Amniotic epithelial cell (primary cell): ENCODE measurements at regions not wholly inside any gene's neighbourhood (a gene's known extent, or its start where the extent isn't known, plus 50 kb on each side); places are given as distances from the start of the nearest gene placed in this dataset.

Source experiments
- DNase-seq: peaks from one replicate; pipeline ENCODE4 v3.0.0-alpha.2; 2010; ENCODE audit warnings: low read depth

GRCh38 chr1:81330111-81330510 is 470.6 kb upstream of the ADGRL2 start:
- DNase-seq = no peak

GRCh38 chr1:81329041-81329440 is 471.7 kb upstream of the ADGRL2 start:
- no peak for DNase-seq

GRCh38 chr1:81327743-81328142 is 473.0 kb upstream of the ADGRL2 start:
- no peak for DNase-seq

GRCh38 chr1:81327103-81327710 is 473.5 kb upstream of the ADGRL2 start:
- DNase-seq = no peak

GRCh38 chr1:81326212-81326611 is 474.5 kb upstream of the ADGRL2 start:
- DNase-seq = no peak

- DNase-seq = no peak
These were observed 475.3 kb upstream of the ADGRL2 start for GRCh38 chr1:81325397-81325796.

- DNase-seq = no peak
These were observed 476.9 kb upstream of the ADGRL2 start for GRCh38 chr1:81323862-81324261.

GRCh38 chr1:81317191-81317590 is 483.5 kb upstream of the ADGRL2 start:
- no peak for DNase-seq

- DNase-seq = no peak
These were observed 486.1 kb upstream of the ADGRL2 start for GRCh38 chr1:81314513-81315233.

- no peak for DNase-seq
These were observed 487.4 kb upstream of the ADGRL2 start for GRCh38 chr1:81313289-81313688.

GRCh38 chr1:81312272-81312754 is 488.4 kb upstream of the ADGRL2 start:
- DNase-seq = no peak

GRCh38 chr1:81310250-81310649 is 490.5 kb upstream of the ADGRL2 start:
- DNase-seq = no peak

GRCh38 chr1:81308191-81308590 is 492.5 kb upstream of the ADGRL2 start:
- DNase-seq = no peak

- DNase-seq = no peak
These were observed 492.9 kb upstream of the ADGRL2 start for GRCh38 chr1:81307786-81308185.

- DNase-seq = peak; percentile 52
These were observed 494.7 kb upstream of the ADGRL2 start for GRCh38 chr1:81305997-81306452.

- peak; percentile 41 for DNase-seq
These were observed 496.5 kb upstream of the ADGRL2 start for GRCh38 chr1:81304187-81304586.

GRCh38 chr1:81299892-81300291 is 500.8 kb upstream of the ADGRL2 start:
- no peak for DNase-seq

- DNase-seq = peak; percentile 71
These were observed 502.5 kb upstream of the ADGRL2 start for GRCh38 chr1:81298266-81298665.

- DNase-seq = peak; percentile 59
These were observed 504.1 kb upstream of the ADGRL2 start for GRCh38 chr1:81296601-81297000.

GRCh38 chr1:81290326-81290725 is 510.4 kb upstream of the ADGRL2 start:
- no peak for DNase-seq

- no peak for DNase-seq
These were observed 512.0 kb upstream of the ADGRL2 start for GRCh38 chr1:81288689-81289088.

- no peak for DNase-seq
These were observed 513.2 kb upstream of the ADGRL2 start for GRCh38 chr1:81287411-81288080.

- DNase-seq = no peak
These were observed 530.7 kb upstream of the ADGRL2 start for GRCh38 chr1:81270051-81270450.
